ENCODE measurements at regions not wholly inside any gene's neighbourhood (a gene's known extent, or its start where the extent isn't known, plus 50 kb on each side); places are given as distances from the start of the nearest gene placed in this dataset.

DNA sequence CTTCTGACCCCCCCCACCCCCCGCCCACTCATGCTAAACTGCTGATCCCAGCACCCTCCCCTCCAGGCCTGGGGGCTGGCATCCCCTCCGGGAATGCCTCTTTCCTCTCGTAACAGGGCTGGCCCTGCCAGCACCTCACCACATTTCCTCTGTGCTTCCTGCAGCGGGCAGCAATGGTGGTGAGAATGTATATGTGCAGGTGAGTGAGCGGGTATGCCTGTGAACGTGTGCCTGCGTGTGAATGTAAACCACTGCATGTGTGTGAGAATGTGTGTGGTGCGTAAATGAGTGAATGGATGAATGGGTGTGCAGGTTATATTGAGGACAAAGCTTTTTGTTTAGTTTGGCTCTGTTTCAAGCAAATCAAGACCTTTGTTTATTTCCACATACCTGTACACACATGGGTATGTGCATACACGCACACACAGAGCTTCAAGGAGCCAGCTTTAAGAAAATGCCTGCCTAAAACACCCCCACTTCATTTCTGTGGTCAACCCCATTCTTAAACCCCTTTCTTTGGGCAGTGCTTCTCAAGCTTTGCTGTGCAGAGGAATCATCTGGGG, 95.7 kb upstream of the SHB start:
- H3K9me3 Mint-ChIP-seq, result peaks cover 2% of the 10 kb centered on the region
- no peak overlapping the region for H3K4me3 Mint-ChIP-seq
- peaks cover 3% of the 10 kb centered on the region for H3K27me3 Mint-ChIP-seq (ENCODE audit: low read depth)
- TF ChIP-seq, protein P1, sequence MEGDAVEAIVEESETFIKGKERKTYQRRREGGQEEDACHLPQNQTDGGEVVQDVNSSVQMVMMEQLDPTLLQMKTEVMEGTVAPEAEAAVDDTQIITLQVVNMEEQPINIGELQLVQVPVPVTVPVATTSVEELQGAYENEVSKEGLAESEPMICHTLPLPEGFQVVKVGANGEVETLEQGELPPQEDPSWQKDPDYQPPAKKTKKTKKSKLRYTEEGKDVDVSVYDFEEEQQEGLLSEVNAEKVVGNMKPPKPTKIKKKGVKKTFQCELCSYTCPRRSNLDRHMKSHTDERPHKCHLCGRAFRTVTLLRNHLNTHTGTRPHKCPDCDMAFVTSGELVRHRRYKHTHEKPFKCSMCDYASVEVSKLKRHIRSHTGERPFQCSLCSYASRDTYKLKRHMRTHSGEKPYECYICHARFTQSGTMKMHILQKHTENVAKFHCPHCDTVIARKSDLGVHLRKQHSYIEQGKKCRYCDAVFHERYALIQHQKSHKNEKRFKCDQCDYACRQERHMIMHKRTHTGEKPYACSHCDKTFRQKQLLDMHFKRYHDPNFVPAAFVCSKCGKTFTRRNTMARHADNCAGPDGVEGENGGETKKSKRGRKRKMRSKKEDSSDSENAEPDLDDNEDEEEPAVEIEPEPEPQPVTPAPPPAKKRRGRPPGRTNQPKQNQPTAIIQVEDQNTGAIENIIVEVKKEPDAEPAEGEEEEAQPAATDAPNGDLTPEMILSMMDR (IDR thresholded peaks at IDR 0.05; ENCODE audit: unreplicated experiment in 3 of 3), result no peak
- H3K27ac Mint-ChIP-seq, result no peak overlapping the region
- H3K36me3 Mint-ChIP-seq (ENCODE audit: low read depth), result peaks cover 1% of the 10 kb centered on the region
- peaks cover 5% of the 10 kb centered on the region for H3K4me1 Mint-ChIP-seq

DNA sequence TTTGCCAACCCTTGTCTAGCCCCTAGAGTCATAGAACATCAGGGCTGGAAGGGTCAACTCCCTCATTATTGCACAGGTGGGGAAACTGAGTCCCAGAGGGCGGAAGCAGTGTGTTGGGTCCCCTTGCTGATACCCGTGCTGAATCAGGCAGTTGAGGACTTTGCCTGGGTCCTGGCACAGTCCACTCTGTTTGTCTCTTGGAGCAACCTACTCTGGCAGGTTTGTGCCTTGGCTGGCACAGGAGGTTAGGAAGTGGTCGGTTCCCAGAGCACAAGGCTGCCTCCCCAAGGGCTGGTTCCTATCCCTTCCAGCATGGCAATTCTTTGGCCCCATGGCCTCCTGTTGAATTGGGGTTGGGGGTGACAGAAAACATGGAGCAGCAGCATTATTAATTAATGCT, 94.5 kb upstream of the SHB start:
- no peak overlapping the region for H3K27ac Mint-ChIP-seq
- H3K4me3 Mint-ChIP-seq, result no peak overlapping the region
- TF ChIP-seq, protein P1 (IDR thresholded peaks at IDR 0.05; ENCODE audit: unreplicated experiment in 3 of 3), result no peak
- no peaks in the 10 kb centered on the region for H3K9me3 Mint-ChIP-seq
- no peaks in the 10 kb centered on the region for H3K36me3 Mint-ChIP-seq (ENCODE audit: low read depth)
- peaks cover 5% of the 10 kb centered on the region for H3K4me1 Mint-ChIP-seq
- peaks cover 6% of the 10 kb centered on the region for H3K27me3 Mint-ChIP-seq (ENCODE audit: low read depth)

DNA sequence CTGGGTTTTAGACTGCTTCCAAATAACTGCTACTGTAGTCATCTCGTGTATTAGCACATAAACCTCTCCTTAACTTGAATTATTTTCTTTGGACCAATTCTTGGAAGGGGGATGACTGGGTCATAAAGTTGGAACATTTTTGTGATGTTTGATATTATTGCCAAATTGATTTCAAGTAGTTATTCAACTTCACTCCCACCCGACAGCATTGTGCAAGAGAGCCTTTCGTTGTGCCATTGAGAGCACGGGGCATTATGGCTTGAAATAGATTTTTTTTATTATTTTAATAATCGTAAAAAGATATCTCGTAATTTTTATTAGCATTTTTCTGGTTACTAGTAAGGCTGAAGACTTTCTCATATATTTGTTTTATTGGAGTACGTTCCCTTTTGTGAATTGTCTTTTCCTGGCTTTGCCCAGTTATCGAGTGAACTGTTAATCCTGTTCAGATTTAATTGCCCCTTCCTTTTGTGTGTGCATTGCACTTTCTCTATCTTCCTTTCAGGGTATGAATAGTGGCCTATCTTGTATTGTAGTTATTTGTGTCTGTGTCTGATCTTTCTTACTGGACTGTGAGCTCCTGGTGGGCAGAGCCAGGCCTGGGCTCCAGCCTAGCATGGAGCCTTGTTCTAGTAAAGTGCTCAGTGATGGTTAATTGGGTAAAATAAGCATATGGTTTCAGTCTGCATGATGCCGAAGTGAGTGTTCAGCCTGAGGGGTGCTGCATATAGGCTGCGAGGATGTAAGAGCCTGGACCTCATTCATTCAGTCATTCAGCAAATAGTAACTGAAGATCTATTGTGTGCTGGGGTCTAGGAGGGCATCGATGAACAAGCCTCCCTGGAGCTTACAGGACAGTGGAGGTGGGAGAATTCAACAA, 93.5 kb upstream of the SHB start:
- Mint-ChIP-seq H3K27ac (no peak overlapping the region), H3K4me3 (no peak overlapping the region), H3K27me3 (ENCODE audit: low read depth) (peaks cover 6% of the 10 kb centered on the region), H3K4me1 (peaks cover 5% of the 10 kb centered on the region), H3K36me3 (ENCODE audit: low read depth) (no peaks in the 10 kb centered on the region), H3K9me3 (no peaks in the 10 kb centered on the region)
- TF ChIP-seq, protein P1 (IDR thresholded peaks at IDR 0.05; ENCODE audit: unreplicated experiment in 3 of 3), result no peak

DNA sequence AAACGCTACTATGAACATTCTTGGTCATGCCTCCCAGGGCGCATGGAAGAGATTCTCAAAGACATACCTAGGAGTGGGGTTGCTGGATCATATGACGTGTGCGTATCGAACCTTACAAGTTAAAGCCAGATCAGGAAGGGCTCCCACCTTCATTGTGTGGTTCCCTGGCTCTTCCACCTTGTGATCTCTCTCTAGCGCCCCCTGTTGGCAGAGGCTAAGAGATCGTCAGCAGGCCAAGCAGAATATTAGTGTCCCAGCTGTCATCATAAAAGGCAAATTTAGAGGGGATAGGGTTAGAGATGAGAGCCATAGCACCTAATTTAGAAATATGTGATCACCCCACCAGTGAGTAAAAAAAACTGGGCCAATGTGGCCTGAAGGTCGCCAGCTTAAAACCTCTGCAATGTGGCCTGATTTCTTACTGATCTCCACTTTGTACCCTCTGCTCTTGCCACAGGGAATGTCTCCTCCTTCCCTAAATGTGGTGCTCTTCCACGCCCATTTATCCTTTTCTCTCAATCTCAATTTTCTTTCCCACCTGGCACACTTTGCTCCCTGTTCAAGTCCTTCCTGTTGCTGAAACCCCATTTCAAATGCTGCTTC, 91.7 kb upstream of the SHB start:
- H3K9me3 Mint-ChIP-seq, result no peaks in the 10 kb centered on the region
- H3K4me1 Mint-ChIP-seq, result peaks cover 5% of the 10 kb centered on the region
- TF ChIP-seq, protein P1 (IDR thresholded peaks at IDR 0.05; ENCODE audit: unreplicated experiment in 3 of 3), result peak; percentile 61 to 64 (median 62)
- H3K27me3 Mint-ChIP-seq (ENCODE audit: low read depth), result peaks cover 9% of the 10 kb centered on the region
- no peak overlapping the region for H3K27ac Mint-ChIP-seq
- H3K36me3 Mint-ChIP-seq (ENCODE audit: low read depth), result no peaks in the 10 kb centered on the region
- H3K4me3 Mint-ChIP-seq, result no peak overlapping the region

DNA sequence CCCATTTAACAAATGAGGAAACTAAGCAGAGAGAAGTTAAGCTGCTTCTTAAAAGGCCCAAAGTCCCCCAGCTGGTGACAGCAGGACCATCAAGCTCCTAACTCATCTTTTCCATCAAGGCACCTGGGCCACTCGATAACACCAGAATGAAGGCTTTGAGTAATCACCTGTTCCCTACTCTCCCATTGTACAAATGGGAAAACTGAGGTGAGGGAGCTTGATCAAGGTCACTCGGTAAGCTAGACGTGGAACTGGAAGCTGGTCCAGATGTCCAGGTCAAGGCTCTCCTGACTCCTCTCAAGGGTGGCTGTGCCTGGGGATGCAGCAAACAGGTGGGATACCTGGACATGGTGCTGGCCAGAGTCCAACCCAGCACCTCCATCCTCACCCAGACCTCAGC, 90.6 kb upstream of the SHB start:
- H3K4me1 Mint-ChIP-seq, result peaks cover 5% of the 10 kb centered on the region
- no peaks in the 10 kb centered on the region for H3K36me3 Mint-ChIP-seq (ENCODE audit: low read depth)
- H3K27ac Mint-ChIP-seq, result no peak overlapping the region
- peaks cover 11% of the 10 kb centered on the region for H3K27me3 Mint-ChIP-seq (ENCODE audit: low read depth)
- H3K4me3 Mint-ChIP-seq, result no peak overlapping the region
- TF ChIP-seq, protein P1 (IDR thresholded peaks at IDR 0.05; ENCODE audit: unreplicated experiment in 3 of 3), result no peak
- H3K9me3 Mint-ChIP-seq, result no peaks in the 10 kb centered on the region

Measured in nephron (organoid).